Skeletal muscle cell (primary cell): ENCODE measurements at regions not wholly inside any gene's neighbourhood (a gene's known extent, or its start where the extent isn't known, plus 50 kb on each side); places are given as distances from the start of the nearest gene placed in this dataset.
A peak's percentile ranks its signal among the peaks of the same experiment; 100 is the strongest.

ENCODE experiments used
- DNase-seq: peaks from one replicate; pipeline ENCODE4 v3.0.0-alpha.2; 2010; ENCODE audit warnings: low read depth
- H3K4me3 ChIP-seq: 2 replicates; pipeline ENCODE4 v1.5.1; 2011; ENCODE audit warnings: low read depth, mild to moderate bottlenecking, control low read depth, low read length, moderate library complexity

DNA sequence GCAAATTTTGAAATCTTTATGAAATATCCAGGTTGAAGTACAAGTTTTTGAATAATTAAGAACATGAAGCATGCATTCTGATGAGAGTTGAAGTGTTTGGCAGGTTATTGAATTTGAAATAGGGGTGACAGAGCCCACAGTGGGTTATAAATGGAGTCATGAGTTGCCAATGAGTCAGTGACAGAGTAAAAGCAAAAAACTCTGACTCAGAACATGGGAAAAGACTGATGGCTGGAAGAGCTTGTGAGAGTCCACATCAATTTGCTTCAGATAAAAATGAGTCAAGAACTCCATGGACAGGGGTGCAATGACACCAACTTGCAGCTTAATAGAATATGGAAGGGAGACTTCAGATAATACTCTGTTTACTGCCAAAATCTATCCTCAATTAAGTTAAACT is 105.3 kb downstream of the SLC6A15 start:
- no peak overlapping the region for H3K4me3 ChIP-seq
- DNase-seq, result no peak

DNA sequence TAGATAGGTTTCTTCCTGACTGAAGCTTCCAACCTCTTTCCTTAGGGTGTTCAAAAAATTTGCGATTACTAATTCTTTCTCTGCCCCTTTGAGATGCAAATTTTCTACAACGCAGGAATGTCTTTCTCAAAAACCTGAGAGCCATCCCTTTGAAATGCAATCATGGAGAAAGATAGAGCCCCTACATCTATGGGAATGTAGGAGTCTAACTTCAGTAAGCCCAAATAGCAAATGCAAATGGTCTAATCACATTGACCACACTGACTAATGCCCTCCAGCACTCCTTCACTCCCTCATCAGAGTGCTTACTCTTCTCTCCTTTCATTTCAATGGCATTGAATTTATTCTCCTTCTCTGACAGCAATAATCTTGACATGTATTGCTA is 107.1 kb downstream of the SLC6A15 start:
- no peak for DNase-seq
- H3K4me3 ChIP-seq, result no peak overlapping the region

DNA sequence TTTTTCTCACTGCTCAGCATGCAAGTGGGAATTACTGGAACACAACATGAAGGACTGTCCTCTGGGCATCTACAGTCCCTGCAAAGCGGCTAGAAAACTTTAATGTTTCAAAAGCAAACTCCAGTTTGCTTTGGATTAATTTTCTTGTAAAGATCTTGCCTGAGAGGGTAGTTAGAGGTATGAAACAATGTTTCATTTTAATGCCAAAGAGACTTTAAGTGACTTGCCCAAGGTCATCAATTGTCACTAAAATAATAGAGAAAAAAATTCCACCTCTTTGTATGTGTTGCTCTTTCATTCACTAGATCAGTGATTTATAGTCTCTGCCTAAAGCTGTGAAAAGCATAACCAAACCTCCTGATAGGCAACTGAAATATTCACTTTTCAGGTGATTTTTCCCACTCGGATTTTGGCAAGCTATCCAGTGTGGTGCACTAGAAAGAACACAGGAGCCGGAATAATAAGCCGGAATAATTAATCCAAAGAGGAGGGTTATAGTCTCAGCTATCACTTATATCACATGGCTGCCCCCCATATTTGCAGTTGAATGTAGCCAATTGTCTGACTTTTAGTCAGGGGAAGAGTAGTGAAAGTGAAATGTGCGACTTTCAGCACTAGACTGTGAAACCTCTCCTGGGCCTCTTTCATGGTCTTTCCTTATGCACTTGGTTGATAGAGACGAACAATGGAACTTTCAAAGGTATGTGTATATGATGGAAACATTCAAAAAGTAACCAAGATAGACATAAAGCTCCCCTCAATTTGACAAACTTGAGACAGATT is 107.7 kb downstream of the SLC6A15 start:
- no peak for DNase-seq
- H3K4me3 ChIP-seq, result no peak overlapping the region

DNA sequence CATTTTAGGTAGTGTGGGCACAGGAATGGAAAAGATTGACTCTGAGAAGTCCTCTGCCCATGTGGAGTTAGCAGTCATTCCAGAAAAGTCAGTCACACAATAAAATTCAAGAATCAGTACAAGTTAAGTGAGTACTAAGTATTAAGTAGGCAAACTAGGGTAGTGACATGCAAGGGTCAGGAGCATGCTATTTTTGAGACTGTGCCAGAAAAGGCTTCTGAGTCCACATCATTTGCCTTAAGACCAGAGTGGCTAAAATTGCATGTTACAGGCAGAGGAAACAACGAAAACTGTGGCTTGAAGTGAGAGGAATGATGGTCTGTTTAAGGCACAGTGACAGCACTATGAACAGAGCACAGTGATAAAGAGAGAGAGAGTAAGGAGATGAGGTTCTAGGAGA is 108.9 kb downstream of the SLC6A15 start:
- H3K4me3 ChIP-seq, result no peak overlapping the region
- no peak for DNase-seq

DNA sequence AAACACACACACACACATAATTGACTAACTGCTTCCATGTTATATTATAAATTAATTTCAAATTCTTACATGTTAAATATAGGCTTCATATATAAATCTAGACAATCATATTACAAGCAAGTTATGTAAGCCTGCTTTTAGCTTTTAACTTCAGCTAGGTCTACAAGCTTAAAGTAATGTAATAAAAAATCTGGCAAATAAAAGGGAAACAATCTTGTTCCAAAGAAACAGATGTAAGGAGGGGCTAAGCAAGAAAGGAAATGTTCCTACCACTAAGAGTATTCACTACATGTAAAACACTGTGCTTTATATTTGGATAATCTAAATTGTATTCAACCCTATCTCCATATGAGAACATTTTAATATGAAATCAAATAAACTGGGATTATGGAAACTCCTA is 110.4 kb downstream of the SLC6A15 start:
- H3K4me3 ChIP-seq, result no peak overlapping the region
- no peak for DNase-seq

DNA sequence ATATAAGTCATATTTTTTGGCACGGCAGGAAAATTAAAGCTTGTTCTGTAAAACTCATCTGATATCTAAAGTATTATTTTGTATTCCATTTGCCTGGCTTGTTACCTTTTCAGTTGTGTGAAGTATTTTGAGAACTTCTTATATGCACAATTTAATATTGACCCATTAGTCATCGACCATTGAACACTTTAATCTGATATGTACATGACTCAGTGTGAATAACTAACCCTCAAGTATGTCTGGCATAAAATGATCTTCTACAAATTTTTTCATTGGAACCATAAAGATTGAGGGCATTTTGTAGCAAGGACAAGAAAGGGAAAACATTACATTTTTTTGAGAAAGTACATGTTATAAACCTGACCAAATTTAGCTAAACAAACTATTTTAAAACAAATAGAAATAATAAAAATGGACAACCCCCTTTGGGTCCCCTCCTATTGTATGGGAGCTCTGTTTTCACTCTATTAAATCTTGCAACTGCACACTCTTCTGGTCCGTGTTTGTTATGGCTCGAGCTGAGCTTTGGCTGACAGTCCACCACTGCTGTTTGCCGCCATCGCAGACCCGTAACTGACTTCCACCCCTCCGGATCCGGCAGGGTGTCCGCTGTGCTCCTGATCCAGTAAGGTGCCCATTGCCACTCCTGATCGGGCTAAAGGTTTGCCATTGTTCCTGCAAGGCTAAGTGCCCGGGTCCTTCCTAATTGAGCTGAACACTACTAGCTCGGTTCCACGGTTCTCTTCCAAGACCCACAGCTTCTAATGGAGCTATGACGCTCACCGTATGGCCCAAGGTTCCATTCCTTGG is 118.8 kb downstream of the SLC6A15 start:
- no peak overlapping the region for H3K4me3 ChIP-seq
- peak; percentile 31 for DNase-seq

DNA sequence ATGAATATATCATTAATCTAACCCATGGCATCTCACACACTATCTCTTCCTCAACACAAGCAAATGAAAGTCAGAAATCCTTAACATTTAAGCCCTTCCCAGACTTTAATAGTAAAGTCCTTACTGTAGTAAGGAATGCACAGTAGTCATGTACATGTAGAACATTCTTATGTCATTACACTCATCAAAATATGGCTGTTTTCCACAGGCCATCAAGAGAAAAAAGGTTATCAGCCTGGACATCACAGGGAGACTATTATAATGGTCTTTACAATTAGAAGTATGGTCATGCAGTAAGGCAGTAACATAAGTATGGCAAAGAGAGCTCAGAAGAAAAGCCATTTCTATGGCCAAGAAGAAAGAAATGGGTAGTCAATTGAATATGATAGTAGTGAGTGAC is 121.2 kb downstream of the SLC6A15 start:
- no peak overlapping the region for H3K4me3 ChIP-seq
- DNase-seq, result no peak

DNA sequence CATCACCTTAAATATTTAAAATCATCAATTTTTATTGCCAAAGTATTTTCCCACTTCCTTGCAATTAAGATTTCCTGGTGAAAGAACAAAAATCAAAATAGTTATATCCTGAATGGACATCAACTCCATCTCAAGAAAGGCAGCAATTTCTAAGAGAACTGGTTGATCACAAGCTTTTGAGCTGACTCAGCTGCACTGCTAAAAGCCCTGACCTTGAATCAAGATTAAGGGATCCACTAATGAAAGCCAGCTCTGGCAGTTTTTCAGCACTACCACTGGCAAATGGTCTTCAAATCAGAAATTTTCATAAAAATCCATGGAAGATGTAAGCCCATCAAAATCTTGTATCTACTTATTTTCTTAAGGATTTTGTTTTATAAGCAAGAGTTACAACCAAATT is 123.4 kb downstream of the SLC6A15 start:
- DNase-seq, result no peak
- no peak overlapping the region for H3K4me3 ChIP-seq

DNA sequence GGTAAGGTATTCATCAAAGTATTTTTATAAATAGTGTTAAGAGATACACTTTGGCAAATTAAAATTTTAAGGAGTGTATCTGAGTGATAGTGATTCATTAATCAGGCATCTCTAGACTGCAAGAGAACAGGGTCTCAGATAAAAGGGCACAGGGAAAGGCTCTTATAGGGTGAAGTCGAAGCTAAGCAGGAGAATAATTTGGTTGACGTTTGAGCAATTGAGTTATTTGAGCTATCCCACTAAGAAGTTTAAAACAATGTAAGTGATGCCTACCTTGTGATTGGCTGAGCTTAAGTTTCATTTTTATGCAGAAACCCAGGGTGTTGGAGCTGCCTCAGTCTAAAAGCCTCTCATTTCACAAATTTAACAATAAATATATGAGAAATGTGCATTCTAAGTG is 125.3 kb downstream of the SLC6A15 start:
- no peak overlapping the region for H3K4me3 ChIP-seq
- DNase-seq, result no peak

DNA sequence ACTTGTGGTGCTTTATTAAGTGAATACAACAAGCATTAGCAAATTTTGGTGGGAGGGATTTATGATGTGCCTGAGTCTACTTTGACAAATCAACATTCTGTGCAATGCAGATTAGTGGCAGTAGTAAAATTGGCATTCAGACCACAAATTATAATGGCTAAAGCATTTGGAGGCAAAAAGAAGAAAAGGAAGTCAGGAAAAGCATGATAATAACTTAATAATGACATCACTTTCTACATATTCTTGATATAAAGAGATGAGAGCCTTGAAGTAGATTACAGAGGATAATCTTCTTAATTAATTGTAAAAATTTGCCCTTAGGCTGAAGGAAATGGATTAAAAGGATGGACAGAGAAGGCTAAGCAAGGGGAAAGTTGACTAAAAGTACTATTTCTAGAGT is 126.0 kb downstream of the SLC6A15 start:
- H3K4me3 ChIP-seq, result no peak overlapping the region
- DNase-seq, result no peak

DNA sequence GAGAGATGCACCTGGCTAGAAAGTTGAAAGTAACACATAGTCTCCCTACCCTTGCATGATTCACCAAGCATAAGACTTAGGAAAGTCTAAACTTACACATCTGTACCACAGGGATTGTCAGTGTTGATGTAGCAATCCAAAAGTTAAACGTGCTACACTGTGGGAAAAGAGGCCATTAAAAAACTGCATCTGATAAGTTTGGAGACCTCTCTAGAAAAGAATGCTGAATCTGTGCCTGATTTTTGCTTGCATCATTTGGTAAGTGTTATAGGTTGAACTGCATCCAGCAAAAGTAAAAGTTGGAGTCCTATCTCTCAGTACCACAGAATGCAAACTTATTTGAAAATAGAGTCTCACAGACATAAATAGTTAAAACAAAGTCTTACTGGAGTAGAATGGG is 126.6 kb downstream of the SLC6A15 start:
- no peak overlapping the region for H3K4me3 ChIP-seq
- DNase-seq, result no peak

DNA sequence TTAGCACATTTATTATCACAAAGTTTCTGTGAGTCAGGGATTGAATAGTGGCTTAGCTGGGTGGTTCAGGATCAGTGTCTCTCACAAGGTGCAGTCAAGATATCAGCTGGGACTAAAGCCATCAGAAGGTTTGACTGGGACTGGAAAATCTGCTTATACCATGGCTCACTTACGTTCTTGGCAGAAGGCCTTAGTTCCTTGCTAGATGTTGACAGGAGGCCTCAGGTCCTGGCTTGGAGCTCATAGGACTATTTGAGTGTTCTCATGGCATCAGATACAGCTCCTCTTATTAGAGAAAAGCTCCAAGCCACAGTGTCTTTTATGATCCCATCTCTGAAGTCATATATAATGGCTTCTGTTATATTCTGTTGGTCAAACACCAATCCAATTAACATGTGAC is 127.3 kb downstream of the SLC6A15 start:
- no peak for DNase-seq
- H3K4me3 ChIP-seq, result no peak overlapping the region

DNA sequence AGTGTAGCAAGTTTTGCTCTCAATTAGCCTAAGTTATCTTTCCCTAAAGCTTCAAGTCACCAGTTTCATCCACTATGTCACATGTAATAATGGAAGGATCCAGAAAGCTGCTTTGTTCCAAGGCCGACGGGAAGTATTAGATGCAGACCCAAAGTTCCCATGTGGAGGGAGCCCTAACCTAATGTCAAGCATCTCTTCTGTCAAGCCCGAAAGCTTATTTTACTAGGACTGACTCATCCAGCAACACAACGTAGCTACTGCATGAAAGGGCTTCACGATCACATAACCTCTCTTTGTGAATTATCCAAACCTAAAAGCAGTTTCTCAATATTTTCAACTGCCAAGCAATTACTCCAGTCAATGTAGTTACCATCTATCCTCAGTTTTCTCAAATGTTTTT is 133.4 kb downstream of the SLC6A15 start:
- H3K4me3 ChIP-seq, result no peak overlapping the region
- no peak for DNase-seq

DNA sequence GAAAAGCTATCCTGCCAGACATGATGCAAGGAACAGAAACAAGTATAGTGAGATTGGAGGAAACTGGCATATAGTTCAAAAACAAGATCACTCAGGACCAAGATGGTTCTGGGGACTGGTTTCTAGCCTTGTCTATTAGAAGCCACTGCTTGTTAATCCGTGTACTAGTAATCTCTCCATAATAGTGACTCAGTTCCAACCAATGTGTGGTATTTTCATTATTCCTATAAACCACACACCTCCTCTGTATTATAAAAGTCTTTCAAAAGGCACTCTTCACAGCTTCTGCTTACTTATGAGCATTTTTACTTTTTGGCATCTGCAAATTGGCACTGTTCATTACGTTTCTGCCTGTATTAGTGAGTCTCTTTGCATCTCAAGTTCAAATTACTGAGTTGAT is 140.3 kb downstream of the SLC6A15 start:
- DNase-seq, result no peak
- no peak overlapping the region for H3K4me3 ChIP-seq

DNA sequence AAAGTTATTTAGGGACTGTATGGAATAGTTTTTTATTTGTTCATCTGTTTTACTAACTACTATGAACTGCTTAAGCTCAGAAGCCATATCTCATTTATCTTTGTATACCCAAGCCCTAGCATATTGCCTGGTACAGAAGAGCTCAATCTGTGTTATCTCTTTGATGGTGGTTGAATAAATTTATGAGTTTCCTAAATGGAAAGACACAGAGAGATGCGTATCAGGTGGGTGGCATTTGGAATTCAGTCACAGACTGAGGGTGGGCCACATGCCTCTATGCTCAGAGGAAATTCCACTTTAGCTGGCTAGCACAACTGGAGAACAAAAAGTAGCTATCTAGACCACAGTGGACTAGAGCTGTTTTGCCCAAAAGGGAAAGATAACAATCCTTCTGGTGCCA is 145.5 kb downstream of the SLC6A15 start:
- DNase-seq, result no peak
- no peak overlapping the region for H3K4me3 ChIP-seq

DNA sequence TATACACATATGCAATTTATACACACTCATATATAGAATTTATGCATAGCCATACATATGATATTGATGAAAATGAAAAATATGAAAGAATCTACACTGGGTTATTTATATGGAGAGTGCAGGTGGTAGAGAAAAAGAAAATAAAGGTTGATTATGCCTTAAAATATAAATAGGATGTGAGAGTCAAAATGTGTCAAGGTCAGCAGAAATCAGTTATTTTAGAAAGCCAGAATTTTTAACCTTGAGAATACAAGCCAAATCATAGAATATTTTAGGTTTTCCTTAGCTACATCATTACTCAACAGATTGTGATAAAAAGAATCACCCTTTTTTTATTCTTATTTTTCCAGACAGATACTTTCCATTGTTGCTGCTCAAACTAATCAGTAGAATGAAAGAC is 146.2 kb downstream of the SLC6A15 start:
- DNase-seq, result no peak
- H3K4me3 ChIP-seq, result no peak overlapping the region

DNA sequence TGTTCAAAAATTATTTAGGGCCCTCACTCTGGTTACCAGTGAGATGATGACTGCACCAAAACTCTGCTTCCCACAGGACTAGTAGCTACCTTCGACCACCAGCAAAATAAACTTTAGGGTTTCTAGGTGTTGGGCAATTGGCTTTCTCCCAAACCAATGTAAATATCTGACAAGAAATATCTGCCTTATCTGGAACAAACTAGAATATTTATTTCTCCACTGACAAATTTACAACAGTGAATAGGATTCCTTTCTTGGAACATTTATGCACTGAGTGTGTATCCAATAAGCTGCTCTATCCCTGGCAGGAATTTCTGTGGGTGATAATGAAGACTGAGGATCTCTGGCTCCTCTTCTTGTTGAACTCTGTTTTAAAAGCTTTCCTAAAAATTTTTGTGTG is 148.6 kb downstream of the SLC6A15 start:
- no peak overlapping the region for H3K4me3 ChIP-seq
- DNase-seq, result no peak

DNA sequence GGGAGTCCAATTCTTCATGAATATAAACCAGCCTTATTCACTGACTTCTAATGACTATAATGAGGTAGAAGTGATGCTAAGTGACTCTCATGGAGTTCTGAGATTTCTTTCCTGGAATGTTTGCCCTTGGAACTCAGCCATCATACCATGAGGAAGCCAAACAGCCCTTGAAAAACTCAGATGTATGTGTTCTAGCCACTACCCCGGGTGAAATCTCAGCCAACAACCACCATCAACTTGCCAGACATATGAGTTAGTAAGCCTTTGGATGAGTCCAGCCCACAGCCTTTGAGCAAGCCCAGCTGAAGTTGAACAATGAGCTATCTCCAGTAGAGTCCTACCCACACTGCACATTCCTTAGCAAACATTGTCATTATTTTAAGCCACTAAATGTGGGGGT is 149.5 kb downstream of the SLC6A15 start:
- peak; percentile 84 for DNase-seq
- H3K4me3 ChIP-seq, result no peak overlapping the region

DNA sequence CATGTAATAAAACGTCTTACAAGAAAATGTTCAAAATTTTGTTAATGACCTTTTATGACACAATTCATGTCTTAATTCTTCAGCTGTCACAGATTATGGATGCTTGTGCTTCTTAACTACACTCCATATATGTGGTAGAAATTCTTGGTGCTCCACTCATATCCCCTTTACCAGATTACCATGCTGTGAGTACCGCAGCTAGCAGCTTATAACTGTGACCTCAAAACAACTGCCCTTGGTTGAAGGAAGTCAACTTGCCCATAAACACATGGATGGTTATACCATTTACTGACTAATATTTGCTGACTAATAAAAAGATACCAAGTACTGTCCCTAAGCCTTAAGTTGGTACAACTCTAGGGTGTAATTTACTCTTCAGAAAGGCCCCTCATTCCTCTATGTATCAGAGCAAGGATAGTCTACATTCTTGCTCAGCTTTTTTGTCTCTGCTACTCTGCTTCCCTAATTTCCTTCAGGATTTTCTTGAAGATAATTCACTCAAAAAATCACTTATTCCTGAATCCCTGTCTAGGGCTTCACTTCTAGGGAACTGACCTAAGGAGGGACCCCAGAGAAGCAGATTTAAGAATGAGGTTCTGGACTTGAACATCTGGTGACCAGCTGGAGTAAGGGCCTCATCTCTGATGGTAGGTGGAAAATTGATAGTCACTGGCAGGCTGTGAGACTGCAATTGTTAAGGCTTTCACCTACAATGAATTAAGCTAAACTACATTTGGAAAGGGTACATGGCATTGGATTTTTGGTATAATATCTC is 152.3 kb downstream of the SLC6A15 start:
- no peak overlapping the region for H3K4me3 ChIP-seq
- DNase-seq, result no peak

DNA sequence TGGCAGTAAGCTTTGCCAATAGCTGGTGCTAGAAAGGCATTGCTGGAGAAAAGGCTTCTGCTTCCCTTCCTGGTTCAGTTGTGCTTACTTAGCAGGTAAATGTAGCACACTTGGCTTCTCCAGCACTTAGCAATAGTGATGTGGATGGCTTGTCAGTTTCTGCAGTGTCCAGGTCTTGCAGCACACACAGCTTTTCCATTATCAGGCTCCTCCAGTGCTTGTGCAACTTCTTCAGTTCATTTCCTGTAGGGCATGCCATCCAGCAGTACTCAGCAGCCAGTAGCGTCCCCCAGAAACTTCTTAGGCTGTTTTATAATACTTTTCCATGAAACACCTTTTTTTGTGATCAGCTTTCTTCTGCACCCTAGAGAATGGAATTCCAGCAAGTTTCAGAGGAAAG is 154.6 kb downstream of the SLC6A15 start:
- DNase-seq, result peak; percentile 65
- H3K4me3 ChIP-seq, result no peak overlapping the region
